GM12872 (cell line): ENCODE measurements at regions not wholly inside any gene's neighbourhood (a gene's known extent, or its start where the extent isn't known, plus 50 kb on each side); places are given as distances from the start of the nearest gene placed in this dataset.

Experiments
- TF ChIP-seq, protein P1 (sequence below): IDR thresholded peaks from 3 replicates; pipeline ENCODE4 v1.5.1; 2011; ENCODE audit warnings: low read depth, mild to moderate bottlenecking, low read length, moderate library complexity; ENCODE audit not compliant: insufficient read depth

DNA sequence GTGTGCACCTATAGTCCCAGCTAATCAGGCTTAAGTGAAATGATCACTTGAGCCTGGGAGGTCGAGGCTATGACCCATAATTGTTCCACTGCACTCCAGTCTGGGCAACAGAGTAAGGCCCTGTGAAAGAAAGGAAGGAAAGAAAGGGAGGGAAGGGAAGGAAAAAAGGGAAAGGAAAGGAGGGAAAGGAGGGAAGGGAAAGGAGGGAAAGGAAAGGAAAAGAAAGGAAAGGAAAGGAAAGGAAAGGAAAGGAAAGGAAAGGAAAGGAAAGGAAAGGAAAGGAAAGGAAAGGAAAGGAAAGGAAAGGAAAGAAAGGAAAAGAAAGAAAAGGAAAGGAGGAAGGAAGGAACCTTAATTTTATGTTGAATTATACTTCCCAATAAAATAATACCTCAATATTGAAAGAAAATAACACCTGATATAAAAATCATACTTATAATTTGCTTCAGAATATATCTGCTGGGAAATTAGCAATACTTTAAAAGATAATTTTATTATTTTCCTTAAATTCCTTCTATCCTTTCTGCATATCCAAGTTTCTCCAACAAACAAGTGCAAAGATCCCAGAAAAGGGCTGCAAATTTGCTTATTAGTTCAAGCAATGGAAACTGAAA is 177.3 kb downstream of the KLF12 start:
- TF ChIP-seq, protein P1, sequence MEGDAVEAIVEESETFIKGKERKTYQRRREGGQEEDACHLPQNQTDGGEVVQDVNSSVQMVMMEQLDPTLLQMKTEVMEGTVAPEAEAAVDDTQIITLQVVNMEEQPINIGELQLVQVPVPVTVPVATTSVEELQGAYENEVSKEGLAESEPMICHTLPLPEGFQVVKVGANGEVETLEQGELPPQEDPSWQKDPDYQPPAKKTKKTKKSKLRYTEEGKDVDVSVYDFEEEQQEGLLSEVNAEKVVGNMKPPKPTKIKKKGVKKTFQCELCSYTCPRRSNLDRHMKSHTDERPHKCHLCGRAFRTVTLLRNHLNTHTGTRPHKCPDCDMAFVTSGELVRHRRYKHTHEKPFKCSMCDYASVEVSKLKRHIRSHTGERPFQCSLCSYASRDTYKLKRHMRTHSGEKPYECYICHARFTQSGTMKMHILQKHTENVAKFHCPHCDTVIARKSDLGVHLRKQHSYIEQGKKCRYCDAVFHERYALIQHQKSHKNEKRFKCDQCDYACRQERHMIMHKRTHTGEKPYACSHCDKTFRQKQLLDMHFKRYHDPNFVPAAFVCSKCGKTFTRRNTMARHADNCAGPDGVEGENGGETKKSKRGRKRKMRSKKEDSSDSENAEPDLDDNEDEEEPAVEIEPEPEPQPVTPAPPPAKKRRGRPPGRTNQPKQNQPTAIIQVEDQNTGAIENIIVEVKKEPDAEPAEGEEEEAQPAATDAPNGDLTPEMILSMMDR, result no peak

GRCh38 chr13:73955977-73956500 is 178.2 kb downstream of the KLF12 start:
- TF ChIP-seq, protein P1, result no peak

GRCh38 chr13:73954808-73955207 is 179.4 kb downstream of the KLF12 start:
- TF ChIP-seq, protein P1, result no peak

- TF ChIP-seq, protein P1, result no peak
These were observed 181.6 kb downstream of the KLF12 start for GRCh38 chr13:73952648-73953047.

DNA sequence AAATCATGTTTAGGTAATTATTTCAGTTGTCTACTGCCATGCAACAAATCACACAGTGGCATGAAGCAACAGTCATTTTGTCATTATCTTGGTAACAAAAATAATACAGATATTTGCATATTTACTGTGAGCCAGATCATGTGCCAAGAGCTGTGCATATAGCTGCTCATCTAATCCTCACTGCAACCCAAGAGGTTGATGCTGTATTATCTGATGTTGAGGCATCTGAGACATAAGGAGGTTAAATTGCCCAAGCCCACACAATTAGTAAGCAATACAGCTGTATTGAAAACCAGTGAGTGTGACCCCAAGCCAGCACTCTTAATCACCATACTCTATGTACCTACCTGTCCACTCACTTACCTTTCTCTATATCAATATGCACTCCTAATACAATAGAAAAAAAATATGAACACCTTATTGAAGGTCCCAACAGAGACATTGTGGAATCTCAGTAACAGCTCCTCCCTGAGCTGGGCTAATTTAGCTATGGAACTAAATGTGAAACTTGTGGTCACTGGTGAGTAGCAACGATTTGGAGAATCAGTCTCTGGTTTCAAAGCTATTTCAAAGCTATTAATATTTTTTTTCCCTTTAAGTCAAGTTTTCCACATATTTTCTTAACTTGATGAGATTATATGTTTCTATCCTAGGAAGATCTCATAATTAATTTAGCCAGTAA is 185.2 kb downstream of the KLF12 start:
- TF ChIP-seq, protein P1, result no peak

- TF ChIP-seq, protein P1, result no peak
These were observed 188.3 kb downstream of the KLF12 start for GRCh38 chr13:73945871-73946270.

GRCh38 chr13:73945382-73945781 is 188.8 kb downstream of the KLF12 start:
- TF ChIP-seq, protein P1, result no peak
